ENCODE measurements at regions not wholly inside any gene's neighbourhood (a gene's known extent, or its start where the extent isn't known, plus 50 kb on each side); places are given as distances from the start of the nearest gene placed in this dataset.
"Not testable (repeated sequence)": the region's sequence is repeated elsewhere in the genome, so short reads cannot be mapped to it uniquely, and the experiment has no call there.

DNA sequence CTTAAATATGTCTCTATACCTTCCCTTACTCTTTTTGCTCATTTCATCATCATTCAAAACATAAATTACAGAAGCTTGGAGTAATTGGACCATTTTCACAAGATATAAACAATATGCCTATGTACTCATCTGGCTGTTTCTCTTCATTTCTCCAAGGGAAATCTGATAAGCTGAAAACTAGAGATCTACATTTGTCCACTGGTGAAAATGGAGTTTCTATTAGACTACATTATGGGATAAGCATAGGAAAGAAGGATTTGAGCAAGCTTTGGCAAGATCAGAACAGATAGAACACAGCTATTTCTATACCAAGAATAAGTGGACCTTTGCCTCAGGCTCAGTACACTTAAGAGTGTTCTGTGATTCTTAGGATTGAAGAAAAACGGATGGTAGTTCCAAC is 404.4 kb downstream of the GASK1B start:
- DNase-seq = no peak

DNA sequence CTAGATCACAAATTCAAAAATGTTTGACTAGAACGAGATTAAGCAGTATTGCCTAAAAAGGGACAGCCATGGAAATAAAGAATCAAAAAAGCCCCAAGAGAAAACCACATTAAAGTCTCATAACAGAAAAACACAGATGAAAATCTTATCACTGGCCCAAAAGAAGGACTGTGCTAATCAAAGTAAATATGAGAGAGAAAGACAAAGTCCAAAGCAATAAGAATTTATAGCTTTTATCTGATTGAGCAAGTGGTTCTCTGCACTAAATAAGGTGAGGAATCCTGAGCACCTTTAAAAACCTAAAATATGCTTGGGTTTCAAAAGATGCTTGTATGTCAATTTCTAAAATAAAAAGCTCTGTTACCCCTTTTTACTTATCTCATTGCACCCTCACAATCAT is 409.3 kb downstream of the GASK1B start:
- no peak for DNase-seq

DNA sequence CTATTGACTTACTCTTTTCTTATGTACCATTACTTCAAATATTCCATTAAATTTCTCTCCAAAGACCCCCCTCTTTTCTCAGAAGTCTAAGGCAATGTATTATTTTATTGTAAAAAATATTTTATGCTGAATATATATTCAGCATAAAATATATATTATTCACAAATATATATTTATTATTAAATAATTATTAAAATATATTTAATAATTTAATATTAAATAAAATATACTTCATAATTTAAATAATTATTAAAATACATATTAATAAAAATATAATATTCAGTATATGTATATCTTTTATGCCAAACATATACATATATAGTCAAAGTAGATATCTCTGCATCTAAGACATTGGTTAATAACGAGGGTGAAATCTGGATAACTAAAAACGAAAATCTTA is 418.4 kb downstream of the GASK1B start:
- DNase-seq = no peak

DNA sequence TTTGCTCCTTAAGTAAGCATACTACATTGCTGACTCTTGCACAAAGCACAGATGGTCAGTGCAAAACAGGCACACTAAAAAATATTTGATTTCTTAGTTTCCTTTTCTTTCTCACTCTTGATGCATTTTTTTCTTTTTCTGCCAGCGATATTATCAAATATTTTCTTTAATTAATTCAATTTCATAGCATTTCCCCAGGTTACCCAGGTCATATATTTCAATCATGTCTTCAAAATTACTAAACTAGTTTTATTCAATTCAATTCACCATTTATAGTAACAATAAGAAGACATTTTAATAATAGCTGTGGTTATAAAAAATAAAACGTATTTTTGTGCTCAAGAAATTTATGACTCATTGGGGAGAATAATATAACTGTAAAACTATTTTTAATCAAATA is 421.2 kb downstream of the GASK1B start:
- DNase-seq = no peak

DNA sequence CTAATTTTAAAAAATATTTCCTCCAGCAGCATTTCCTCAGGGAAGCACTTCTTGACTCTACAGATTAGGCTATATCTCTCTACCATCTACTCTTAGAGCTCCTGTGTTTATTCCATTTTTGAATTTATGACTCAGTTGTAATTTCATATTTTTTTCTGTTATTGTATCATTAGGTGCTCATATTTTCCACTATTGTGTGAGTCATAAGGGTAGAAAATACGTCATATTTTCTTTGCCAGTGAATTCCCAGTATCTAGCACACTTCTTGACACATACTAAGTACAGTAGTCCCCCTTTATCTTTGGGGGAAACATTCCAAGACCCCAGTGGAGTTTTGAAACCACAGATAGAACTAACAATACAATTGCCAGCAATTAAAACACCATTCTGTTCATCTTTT is 431.2 kb downstream of the GASK1B start:
- no peak for DNase-seq

DNA sequence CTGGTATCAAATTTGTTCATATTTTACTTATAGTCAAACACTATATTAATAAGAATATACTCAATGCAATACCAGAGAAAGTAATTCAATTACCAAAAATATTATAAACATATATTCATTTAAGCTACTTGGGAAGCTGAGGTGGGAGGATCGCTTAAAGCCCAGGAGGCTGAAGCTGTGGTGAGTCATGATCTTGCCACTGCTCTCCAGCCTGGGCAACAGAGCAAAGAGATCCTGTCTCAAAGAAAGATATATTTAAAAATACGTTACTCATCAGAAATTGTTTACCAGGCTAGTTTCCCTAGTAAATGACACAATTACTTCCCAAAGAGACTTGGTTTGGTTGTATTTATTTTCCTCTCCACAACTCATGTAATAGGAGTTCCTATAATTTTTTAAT is 433.6 kb downstream of the GASK1B start:
- DNase-seq = no peak

DNA sequence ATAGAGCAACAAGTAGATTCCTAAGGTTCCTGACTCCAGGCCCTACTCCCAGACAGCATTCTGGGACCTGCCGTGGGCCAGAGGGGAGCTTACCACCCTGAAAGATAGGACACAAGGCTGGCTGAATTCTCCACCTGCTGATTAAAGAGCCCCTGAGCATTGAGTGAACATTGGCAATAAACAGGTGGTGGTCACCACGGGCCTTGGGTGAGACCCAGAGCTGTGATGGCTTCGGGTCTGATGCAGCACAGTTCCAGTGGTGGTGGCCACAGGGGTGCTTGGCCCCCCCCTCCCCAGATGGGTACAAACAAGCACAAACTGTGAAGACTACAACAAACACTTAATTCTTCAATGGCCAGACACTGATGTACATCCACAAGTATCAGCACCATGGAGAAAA is 444.6 kb downstream of the GASK1B start:
- no peak for DNase-seq

DNA sequence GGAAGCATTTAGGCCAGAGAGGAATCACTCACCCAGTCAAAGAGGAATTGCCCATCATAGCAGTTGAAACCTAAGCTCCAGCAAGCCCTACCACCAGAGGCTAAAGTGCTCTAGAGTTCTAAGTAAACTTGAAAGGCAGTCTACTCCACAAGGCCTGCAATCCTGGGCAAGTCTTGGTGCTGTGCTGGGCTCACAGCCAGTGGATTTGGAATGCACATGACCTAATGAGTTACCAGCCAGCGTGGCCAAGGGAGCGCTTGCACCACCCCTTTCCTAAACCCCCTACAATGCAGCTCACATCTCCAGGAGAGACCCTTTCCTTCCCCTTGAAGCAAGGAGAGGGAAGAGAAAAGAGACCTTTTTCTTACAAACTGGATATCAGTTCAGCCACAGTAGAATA is 445.7 kb downstream of the GASK1B start:
- DNase-seq = no peak

DNA sequence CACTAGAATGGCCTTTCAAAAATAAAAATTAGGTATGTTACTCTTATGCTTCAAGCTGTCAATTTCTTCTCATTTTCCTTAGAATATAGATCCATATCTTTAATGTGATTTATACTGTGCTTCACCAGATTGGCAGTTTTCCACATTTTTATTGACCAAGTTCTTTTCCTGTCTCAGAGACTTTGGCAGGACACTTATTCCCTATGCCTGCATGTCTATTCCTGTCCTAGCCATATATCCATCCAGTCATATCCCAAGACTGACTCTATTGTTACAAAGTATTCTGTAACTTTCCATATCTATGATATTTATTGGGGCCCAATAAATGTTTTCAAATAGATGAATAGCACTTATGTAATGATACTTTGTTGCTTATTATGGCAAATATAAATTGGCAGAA is 450.7 kb downstream of the GASK1B start:
- DNase-seq = no peak

DNA sequence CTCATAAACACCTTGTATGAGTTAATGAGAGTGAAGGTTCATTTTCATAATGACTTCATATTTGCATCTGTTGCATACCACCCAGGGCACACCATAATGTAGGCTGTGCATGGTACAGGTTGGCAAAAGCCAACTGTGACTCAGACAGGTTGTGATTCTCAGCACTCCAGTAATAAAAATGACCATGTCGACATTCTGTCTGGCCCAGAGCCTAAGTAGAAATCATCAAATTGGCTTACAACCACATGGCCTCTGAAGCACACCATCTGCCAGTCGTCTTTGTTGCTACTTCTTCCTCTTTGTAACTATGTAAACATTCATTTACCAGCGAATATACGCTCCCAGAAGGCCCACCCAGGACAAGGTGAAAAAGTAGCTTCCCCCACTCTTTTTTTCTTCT is 459.5 kb downstream of the GASK1B start:
- DNase-seq = no peak

DNA sequence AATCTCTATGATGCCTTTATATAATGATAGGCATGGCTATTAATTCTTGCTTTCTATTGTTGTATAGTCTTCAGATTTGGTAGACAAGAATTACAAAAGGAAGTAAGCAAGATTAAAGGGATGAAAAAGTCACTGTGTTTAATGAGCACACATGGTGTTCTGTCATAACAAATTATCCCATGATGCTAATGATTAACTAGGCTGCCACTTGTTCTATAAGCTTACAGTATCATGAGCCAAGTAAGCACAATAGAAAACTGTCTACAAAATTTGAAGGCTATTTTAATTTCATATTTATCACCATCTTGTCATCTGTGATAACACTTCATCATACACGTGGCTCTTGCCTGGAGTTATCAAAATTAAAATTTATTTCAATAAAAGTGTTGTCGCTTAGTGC is 466.7 kb downstream of the GASK1B start:
- no peak for DNase-seq

DNA sequence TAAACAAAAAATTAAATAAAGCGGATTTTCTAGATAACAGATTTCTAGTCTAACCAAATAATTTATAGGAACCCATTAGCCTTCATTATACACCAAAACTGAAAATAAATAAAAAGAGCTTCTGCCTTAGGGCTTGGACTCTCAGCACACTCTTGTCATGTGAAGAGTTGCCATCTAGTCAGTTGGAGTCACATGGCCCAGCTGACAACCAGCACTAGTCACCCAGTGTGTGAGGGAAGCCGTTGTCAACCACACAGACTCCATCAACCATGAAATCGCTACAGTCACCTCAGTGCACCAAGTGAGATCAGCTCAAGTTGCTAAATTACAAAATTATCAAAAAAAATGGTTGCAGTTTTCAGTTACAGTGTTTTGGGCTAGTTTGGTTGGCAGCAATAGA is 470.0 kb downstream of the GASK1B start:
- DNase-seq = no peak

DNA sequence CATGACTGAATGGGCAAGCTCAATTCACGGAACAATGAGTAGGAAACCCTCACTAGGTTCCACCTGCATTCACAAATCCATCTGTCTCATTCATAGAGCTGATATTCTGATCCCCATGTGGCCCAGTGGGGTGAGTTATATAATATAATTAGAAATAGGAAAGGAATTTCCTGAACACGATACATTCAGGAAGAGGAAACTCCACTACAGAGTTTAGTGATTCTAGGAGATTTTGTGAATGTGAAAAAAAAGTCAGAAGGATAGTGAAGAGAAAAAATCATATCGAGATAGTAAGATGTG is 471.2 kb downstream of the GASK1B start:
- DNase-seq = no peak

DNA sequence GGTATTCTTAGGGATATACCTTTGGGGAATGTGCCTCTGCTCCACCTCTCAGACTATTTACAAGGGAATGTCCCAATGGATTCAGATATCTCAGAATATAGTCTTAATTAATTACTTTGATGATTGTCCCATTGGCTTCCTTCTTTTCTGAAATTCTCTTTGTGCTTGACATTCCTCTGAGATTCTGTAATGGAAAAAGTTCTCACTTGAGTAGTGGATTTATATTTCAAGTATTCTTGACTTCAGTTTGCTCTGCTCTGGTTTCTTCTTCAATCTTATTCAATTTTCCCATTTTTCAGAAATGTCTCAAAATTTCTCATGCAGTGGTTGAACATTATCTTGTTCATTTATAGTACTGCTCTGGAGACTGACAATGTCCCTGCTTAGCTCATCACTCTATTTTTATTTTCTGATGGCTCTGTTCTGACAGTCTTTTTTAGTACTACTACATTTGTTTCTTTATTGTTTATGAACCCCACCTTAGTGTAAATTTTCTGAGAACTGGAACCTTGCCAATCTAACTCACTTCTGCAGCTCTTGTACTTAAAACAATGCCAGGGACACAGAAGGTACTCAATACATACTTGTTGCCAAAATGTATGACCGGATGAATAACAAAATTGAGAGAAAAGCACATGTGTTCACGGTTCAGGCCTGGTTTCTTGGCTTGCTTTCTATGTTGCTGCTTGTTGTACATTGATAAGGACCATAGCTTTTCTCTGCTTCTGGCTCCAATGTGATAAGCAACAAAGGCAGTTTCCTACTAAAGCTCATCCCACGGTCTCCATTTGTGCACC is 471.7 kb downstream of the GASK1B start:
- no peak for DNase-seq

DNA sequence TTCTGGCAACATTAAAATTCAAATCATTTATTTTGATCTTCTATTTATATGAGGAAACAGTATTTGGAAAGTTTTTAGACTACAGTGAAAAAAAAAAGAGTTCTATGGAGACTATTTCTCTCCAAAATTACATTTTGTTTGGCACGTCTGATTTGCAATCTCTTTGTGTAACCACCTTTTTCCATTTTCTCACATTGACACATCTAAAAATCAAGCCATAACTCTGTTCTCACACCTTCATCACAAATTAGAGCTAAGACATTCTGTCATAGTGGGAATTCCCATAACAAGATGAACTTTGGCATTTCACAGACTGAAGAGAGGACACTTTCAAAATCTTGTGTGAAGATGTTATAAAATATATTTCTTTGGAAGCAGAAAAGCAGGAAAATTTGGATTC is 468.9 kb downstream of the GRIA2 start:
- no peak for DNase-seq

DNA sequence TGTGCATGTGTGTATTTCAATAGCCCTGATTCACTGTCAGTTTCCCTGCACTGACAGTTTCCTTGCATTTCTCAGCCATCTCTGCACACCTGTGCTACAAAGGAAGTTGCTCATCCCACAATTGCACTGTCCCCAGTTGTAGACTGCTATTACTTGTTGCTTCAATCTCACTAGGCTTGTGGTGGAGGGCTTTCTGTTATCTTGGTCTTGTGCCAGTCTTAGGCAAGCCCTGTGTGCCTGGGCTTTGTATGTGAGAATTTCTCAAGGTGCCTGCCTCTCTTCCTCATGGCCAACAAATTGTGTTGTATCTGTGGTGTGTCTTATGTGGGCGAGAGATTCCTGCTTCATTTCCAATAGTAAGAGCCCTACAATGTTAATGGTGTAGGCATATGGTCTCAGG is 467.4 kb downstream of the GRIA2 start:
- DNase-seq = no peak

DNA sequence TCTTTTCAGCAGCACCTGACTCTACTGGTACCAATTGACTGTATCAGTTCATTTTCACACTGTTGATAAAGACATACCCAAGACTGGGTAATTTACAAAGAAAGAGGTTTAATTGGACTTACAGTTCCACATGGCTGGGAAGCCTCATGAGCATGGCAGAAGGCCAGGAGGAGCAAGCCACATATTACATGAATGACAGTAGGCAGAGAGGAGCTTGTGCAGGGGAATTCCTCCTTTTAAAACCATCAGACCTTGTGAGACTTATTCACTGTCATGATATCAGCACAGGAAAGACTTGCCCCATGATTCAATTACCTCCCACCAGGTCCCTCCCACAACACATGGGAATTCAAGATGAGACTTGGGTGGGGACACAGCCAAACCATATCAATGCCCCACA is 458.8 kb downstream of the GRIA2 start:
- DNase-seq = not testable (repeated sequence)

DNA sequence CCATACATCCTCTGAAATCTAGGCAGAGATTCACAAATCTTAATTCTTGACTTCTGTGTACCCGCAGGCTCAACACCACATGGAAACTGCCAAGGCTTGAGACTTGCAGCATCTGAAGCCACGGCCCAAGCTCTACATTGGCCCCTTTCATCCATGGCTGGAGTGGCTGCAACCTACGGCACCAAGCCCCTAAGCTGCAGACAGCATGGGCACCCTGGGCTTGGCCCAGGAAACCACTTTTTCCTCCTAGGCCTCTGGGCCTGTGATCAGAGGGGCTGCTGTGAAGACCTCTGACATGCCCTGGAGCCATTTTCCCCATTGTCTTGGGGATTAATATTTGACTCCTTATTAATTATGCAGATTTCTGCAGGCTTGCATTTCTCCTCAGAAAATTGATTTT is 457.9 kb downstream of the GRIA2 start:
- no peak for DNase-seq

DNA sequence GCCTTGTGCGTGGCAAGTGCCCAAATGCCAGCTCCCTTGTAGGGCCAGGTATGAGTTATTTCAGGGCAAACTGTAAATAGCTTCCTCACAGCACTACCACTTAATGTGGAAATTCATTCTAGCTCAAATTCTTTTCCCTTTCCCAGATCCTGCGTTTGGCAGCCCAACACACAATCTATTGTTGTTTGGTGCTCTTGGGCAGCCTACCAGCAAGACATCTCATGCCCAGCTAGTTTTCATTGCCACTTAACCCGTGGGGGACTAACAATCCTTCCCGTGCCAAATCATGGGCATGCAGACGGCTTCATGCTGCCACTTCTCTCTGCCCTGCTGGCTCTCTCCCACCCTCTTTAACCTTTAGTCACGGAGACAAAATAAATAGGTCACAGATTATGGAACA is 454.2 kb downstream of the GRIA2 start:
- no peak for DNase-seq

DNA sequence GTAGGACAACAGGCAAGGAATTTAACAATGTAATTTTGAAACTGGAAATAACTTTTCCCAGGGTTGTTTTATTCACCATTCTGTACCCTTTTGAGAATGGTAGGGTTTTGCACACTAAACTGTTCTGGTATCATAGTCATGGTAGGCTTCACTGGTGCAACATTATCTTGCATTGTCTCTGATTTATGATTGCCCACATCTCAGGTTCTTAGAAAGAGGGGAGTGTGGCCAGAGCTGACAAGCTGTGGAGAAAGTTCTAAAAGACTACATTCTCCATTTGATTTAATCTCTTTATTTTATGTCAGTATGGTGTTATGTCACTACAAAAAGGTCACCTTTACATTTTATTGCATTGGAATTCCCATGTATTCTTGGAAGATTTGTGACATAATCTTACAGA is 447.3 kb downstream of the GRIA2 start:
- DNase-seq = no peak

DNA sequence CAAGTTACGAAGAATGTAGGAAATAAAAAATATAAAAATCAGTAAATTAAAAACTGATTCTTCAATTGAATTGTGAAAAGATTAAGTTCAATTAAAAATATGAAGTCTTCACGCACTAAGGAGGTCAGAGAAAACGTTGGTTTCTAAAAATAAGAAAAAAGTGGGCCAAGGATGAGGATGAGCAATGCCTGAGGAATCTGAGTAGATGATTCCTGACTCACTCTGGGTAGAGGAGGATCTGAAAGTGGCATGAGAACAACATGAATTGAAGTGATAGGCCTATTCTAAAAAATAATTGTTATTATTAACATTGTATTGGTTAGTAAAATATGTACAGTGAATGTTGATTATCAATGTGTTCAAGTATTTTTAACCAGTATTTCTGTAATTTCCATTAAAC is 444.2 kb downstream of the GRIA2 start:
- DNase-seq = no peak

DNA sequence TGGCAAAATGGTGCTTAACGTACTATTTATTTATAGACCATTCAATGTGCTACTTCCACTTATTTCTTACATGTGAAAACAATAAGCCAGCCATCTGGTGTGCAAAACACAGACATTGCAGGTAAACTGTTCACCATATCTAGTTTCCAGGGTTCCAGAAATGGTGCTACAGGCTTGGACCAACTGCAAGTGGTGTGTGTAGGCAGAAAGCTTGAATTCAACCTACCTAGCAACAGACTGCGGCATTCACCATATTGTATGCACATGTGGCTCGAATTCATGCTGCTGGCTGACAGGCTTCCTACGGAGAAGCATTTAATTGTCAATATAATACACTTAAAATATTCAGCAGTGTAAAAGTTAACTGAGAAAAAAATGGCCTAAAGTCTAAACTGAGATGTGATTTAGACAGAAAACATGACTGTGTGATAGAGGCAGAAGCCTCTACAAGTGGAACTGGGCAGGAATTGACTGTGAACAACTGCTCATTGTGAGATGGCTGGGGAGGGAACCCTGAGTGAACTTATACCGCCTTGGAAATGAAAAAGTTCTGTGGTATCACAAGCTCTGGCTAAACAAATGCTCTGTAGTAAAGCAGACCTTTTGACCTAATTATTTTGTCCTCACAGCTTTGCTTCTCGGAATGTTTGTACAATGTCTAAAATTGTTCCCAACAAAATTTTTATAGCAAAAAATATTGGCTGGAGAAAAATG is 434.7 kb downstream of the GRIA2 start:
- DNase-seq = no peak

DNA sequence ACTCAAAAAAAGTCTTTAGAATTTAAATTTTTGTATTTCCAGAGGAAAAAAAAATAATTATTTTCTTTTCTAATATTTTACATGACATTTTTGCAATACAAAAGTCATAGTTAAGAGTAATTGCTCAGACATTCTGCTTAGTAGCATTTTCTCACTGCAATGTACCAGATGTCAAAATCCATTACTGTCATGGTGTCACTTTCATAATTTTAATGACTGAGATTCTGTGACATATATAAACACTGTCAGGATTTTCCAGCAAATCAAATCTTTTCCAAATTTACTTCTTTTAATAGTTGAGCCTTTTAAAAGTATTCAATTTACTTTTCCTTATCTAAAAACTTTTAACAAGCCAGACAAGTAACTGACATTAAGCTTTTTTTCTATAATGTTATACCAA is 422.7 kb downstream of the GRIA2 start:
- DNase-seq = no peak

DNA sequence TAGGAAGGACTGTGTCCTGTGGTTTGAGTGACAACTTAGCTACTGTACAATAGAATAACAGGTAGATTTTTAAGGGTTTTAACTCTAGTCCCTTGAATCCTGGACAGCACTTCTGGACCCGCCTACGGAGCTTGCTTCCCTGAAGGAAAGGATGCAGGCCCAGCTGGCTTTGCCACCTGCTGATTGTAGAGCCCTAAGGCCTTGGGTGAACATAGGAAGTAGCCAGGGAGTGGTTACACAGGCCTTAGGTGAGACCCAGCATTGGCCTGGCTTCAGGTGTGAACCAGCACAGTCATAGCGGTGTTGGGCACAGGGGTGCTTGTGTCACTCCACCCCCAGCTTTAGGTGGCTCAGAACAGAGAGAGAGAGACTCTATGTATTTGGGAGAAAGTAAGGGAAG is 413.5 kb downstream of the GRIA2 start:
- DNase-seq = no peak
